IMR-90 (cell line): ENCODE measurements at regions not wholly inside any gene's neighbourhood (a gene's known extent, or its start where the extent isn't known, plus 50 kb on each side); places are given as distances from the start of the nearest gene placed in this dataset.

Experiments
- ATAC-seq: fragments of 200-7000 bp; cut with Tn5 transposase; 2 replicates; pipeline ENCODE4 v1.9.1; 2020; ENCODE audit warnings: low read depth, mild to moderate bottlenecking, moderate library complexity
- BruUV-seq: library from RNA; stranded (reverse); fragments of 400-500 nt; replicated peaks from 2 replicates; lab custom pipeline; 2021; lab: Mats Ljungman, UMichigan
- CTCF ChIA-PET: fragments of 300-600 bp; formaldehyde crosslinking; extraction: SDS; loops from one replicate; lab custom pipeline; 2021; ENCODE audit warnings: antibody characterized with exemption; lab: Yijun Ruan, JAX
- POLR2A ChIA-PET: fragments of 300-600 bp; sonication (Branson Sonifier 250); formaldehyde crosslinking; loops from one replicate; lab custom pipeline; 2022; ENCODE audit warnings: antibody characterized with exemption; ENCODE audit not compliant: unreplicated experiment; lab: Charles Lee
- DNase-seq: peaks from one replicate; pipeline ENCODE4 v3.0.0; 2013
- H2AFZ ChIP-seq: replicated peaks from 2 replicates; pipeline ENCODE3; 2013; ENCODE audit warnings: low read length, mild to moderate bottlenecking; ENCODE audit not compliant: poor library complexity
- H2AK5ac ChIP-seq: 2 replicates; pipeline ENCODE4 v1.6.1; 2013; ENCODE audit warnings: low read depth, low read length, inconsistent platforms
- H2AK9ac ChIP-seq: replicated peaks from 2 replicates; pipeline ENCODE3; 2013; ENCODE audit warnings: mild to moderate bottlenecking, low read depth, low read length, moderate library complexity; ENCODE audit not compliant: poor library complexity
- H2BK120ac ChIP-seq: 2 replicates; pipeline ENCODE4 v1.6.1; 2013; ENCODE audit warnings: low read depth, low read length, inconsistent platforms
- H2BK15ac ChIP-seq: 3 replicates; pipeline ENCODE4 v1.6.1; 2013; ENCODE audit warnings: low read depth, low read length, inconsistent platforms
- H2BK20ac ChIP-seq: 2 replicates; pipeline ENCODE4 v1.6.1; 2013; ENCODE audit warnings: low read depth, mild to moderate bottlenecking, inconsistent platforms, low read length, moderate library complexity
- H2BK5ac ChIP-seq: 2 replicates; pipeline ENCODE4 v1.6.1; 2013; ENCODE audit warnings: mild to moderate bottlenecking, low read depth, low read length, inconsistent platforms; ENCODE audit not compliant: poor library complexity, severe bottlenecking
- H3K14ac ChIP-seq: replicated peaks from 2 replicates; pipeline ENCODE4 v1.6.1; 2013; ENCODE audit warnings: low read depth, low read length, inconsistent platforms
- H3K18ac ChIP-seq: 2 replicates; pipeline ENCODE4 v1.6.1; 2013; ENCODE audit warnings: low read depth, low read length, control low read depth
- H3K23ac ChIP-seq: 2 replicates; pipeline ENCODE4 v1.6.1; 2013; ENCODE audit warnings: low read depth, low read length, inconsistent platforms
- H3K27ac ChIP-seq: 2 replicates; pipeline ENCODE4 v1.5.1; 2013; ENCODE audit warnings: mild to moderate bottlenecking, control low read depth, low read length; ENCODE audit not compliant: insufficient read depth
- H3K27me3 ChIP-seq: 2 replicates; pipeline ENCODE4 v1.6.1; 2013; ENCODE audit warnings: low read length; ENCODE audit not compliant: control insufficient read depth, insufficient read depth
- H3K36me3 ChIP-seq: 2 replicates; pipeline ENCODE4 v1.6.1; 2013; ENCODE audit warnings: low read length, mixed read lengths; ENCODE audit not compliant: control insufficient read depth, insufficient read depth
- H3K4ac ChIP-seq: 2 replicates; pipeline ENCODE4 v1.6.1; 2013; ENCODE audit warnings: low read depth, low read length, inconsistent platforms
- H3K4me1 ChIP-seq: 2 replicates; pipeline ENCODE4 v1.6.1; 2013; ENCODE audit warnings: low read length, mixed read lengths; ENCODE audit not compliant: control insufficient read depth, insufficient read depth
- H3K4me2 ChIP-seq: 2 replicates; pipeline ENCODE4 v1.6.1; 2013; ENCODE audit warnings: low read depth, mild to moderate bottlenecking, control low read depth, low read length, moderate library complexity
- H3K4me3 ChIP-seq: 2 replicates; pipeline ENCODE4 v1.5.1; 2013; ENCODE audit warnings: low read depth, mild to moderate bottlenecking, control low read depth, low read length, moderate library complexity; ENCODE audit not compliant: insufficient read depth
- H3K56ac ChIP-seq: 2 replicates; pipeline ENCODE4 v1.6.1; 2013; ENCODE audit warnings: low read length, inconsistent platforms; ENCODE audit not compliant: insufficient read depth; ENCODE audit errors: extremely low read depth
- H3K79me1 ChIP-seq, 2 experiments: 2 replicates each; pipeline ENCODE4 v1.6.1; 2013; ENCODE audit warnings: low read length in 2 of 2, inconsistent platforms in 1 of 2, low read depth in 1 of 2
- H3K9ac ChIP-seq: 2 replicates; pipeline ENCODE4 v1.6.1; 2013; ENCODE audit warnings: low read depth, low read length, control low read depth
- H3K9me1 ChIP-seq: 2 replicates; pipeline ENCODE4 v1.6.1; 2013; ENCODE audit warnings: low read length, inconsistent platforms; ENCODE audit not compliant: insufficient read depth
- H3K9me3 ChIP-seq: 2 replicates; pipeline ENCODE4 v1.6.1; 2013; ENCODE audit warnings: low read length; ENCODE audit not compliant: control insufficient read depth, insufficient read depth
- H4K20me1 ChIP-seq: 2 replicates; pipeline ENCODE4 v1.6.1; 2013; ENCODE audit warnings: low read length, inconsistent platforms; ENCODE audit not compliant: insufficient read depth
- H4K5ac ChIP-seq: 2 replicates; pipeline ENCODE4 v1.6.1; 2013; ENCODE audit warnings: mild to moderate bottlenecking, low read depth, low read length, control low read depth
- H4K8ac ChIP-seq, 2 experiments: 2 replicates each; pipeline ENCODE4 v1.6.1; 2013; ENCODE audit warnings: low read depth in 2 of 2, low read length in 2 of 2, control low read depth in 1 of 2, inconsistent platforms in 1 of 2
- H4K91ac ChIP-seq: 2 replicates; pipeline ENCODE4 v1.6.1; 2013; ENCODE audit warnings: low read depth, low read length, inconsistent platforms; ENCODE audit not compliant: insufficient read depth
- BHLHE40 ChIP-seq: fragments of 150-350 bp; IDR thresholded peaks from 2 replicates; pipeline ENCODE4 v1.6.1; 2016; ENCODE audit warnings: mild to moderate bottlenecking, low read depth, low read length
- CEBPB ChIP-seq: IDR thresholded peaks from 2 replicates; pipeline ENCODE4 v1.6.1; 2012; ENCODE audit warnings: low read depth, low read length, improper control_type of control experiment
- CHD1 ChIP-seq: IDR thresholded peaks from 2 replicates; pipeline ENCODE4 v1.6.1; 2012; ENCODE audit warnings: low read depth, low read length, improper control_type of control experiment
- FOS ChIP-seq: fragments of 150-350 bp; IDR thresholded peaks from 2 replicates; pipeline ENCODE4 v1.6.1; 2016; ENCODE audit warnings: low read depth, low read length
- MAFK ChIP-seq: IDR thresholded peaks from 2 replicates; pipeline ENCODE4 v1.6.1; 2012; ENCODE audit warnings: low read depth, low read length, improper control_type of control experiment
- MAZ ChIP-seq: IDR thresholded peaks from 2 replicates; pipeline ENCODE4 v1.6.1; 2012; ENCODE audit warnings: low read depth, mild to moderate bottlenecking, low read length, improper control_type of control experiment, moderate library complexity, borderline replicate concordance
- MXI1 ChIP-seq: IDR thresholded peaks from 2 replicates; pipeline ENCODE4 v1.6.1; 2012; ENCODE audit warnings: low read depth, mild to moderate bottlenecking, low read length, moderate library complexity, borderline replicate concordance
- NFE2L2 ChIP-seq: fragments of 150-350 bp; IDR thresholded peaks from 2 replicates; pipeline ENCODE4 v1.6.1; 2016; ENCODE audit warnings: low read depth, mild to moderate bottlenecking, low read length
- POLR2A ChIP-seq: IDR thresholded peaks from 2 replicates; pipeline ENCODE4 v1.6.1; 2012; ENCODE audit warnings: mild to moderate bottlenecking, low read depth, low read length
- RAD21 ChIP-seq: IDR thresholded peaks from 2 replicates; pipeline ENCODE4 v1.6.1; 2012; ENCODE audit warnings: low read length, improper control_type of control experiment
- RCOR1 ChIP-seq: IDR thresholded peaks from 2 replicates; pipeline ENCODE4 v1.6.1; 2012; ENCODE audit warnings: mild to moderate bottlenecking, low read length, improper control_type of control experiment; ENCODE audit not compliant: insufficient replicate concordance
- RFX5 ChIP-seq: IDR thresholded peaks from 2 replicates; pipeline ENCODE4 v1.8.0; 2012; ENCODE audit warnings: low read depth, mild to moderate bottlenecking, low read length, moderate library complexity
- SMC3 ChIP-seq: fragments of 150-350 bp; IDR thresholded peaks from 2 replicates; pipeline ENCODE4 v1.6.1; 2016; ENCODE audit warnings: low read depth, mild to moderate bottlenecking, antibody characterized with exemption, low read length, moderate library complexity
- WGBS, 2 experiments: methylation state at CpG; one replicate each; pipeline versions ENCODE4 v1.1.5 to v1.1.7; 2013; ENCODE audit warnings: missing lambda C conversion rate in 2 of 2; ENCODE audit not compliant: insufficient read length in 1 of 2; ENCODE audit errors: extremely low coverage in 2 of 2; 5-methylcytosine and 5-hydroxymethylcytosine counted together
- dilution Hi-C: fragments of 300-500 bp; cut with HindIII; formaldehyde crosslinking; loops from one replicate; pipeline ENCODE4 v1.14.3; 2018; ENCODE audit warnings: low sequenced_read_pairs; ENCODE audit not compliant: unreplicated experiment
- in situ Hi-C: fragments of 300-500 bp; cut with MboI; formaldehyde crosslinking; loops from 3 replicates; pipeline ENCODE4 v1.14.3; 2019; ENCODE audit warnings: low sequenced_read_pairs, inconsistent platforms, mixed read lengths
- intact Hi-C: fragments of 100-400 bp; cut with micrococcal nuclease; formaldehyde crosslinking; loops from 2 replicates; pipeline ENCODE4 v1.10.0; 2022
- TF ChIP-seq, protein P1 (sequence below): fragments of 150-350 bp; IDR thresholded peaks from 2 replicates; pipeline ENCODE4 v1.6.1; 2017; ENCODE audit warnings: mild to moderate bottlenecking, antibody characterized with exemption, low read length, low read depth
- TF ChIP-seq, protein P2 (sequence below): conservative IDR thresholded peaks from 2 replicates; pipeline ENCODE4 v1.5.1; 2012; ENCODE audit warnings: mild to moderate bottlenecking, low read depth, low read length, improper control_type of control experiment
- TF ChIP-seq, protein P3 (sequence below): fragments of 150-350 bp; IDR thresholded peaks from 2 replicates; pipeline ENCODE4 v1.6.1; 2016; ENCODE audit warnings: low read depth, mild to moderate bottlenecking, low read length, moderate library complexity, borderline replicate concordance

DNA sequence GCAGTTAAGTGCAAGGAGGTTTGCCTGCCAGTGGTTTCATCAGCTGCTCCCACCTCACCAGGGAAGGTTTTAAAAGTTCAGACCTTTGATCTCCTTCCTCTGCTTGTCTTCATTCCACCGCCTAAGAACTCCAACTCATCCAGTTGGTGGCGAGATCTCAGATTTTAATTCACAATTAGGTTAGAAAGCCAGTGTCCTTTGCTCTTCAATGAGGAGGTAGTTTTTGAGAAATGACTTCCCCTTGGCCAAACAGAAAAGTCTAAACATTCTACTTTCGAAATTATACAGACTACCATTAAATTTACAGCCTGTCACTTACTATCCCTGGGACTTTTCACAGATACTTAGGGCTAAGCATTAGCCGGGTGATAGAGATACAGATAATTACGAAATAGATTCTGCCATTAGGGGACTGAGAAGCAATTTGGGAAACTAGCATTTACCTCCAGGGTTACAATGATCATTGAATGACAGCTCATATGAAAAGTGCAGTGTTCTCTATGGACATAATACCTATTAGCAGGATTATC lies 513.4 kb upstream of the GHITM start:
- Histone ChIP-seq H2BK120ac (no peak overlapping the region), H3K79me1 (no peaks in the 10 kb centered on the region), H3K9me3 (peaks cover 6% of the 10 kb centered on the region), H2AFZ (no peak overlapping the region), H3K27me3 (no peaks in the 10 kb centered on the region), H2BK20ac (no peak overlapping the region), H3K9ac (no peak overlapping the region), H2BK5ac (no peak overlapping the region), H3K4me3 (no peak overlapping the region), H3K56ac (no peak overlapping the region), H3K9me1 (no peaks in the 10 kb centered on the region), H3K4ac (no peak overlapping the region), H3K36me3 (no peaks in the 10 kb centered on the region), H4K91ac (no peak overlapping the region), H4K20me1 (no peaks in the 10 kb centered on the region), H3K18ac (no peak overlapping the region), H2AK9ac (no peak overlapping the region), H4K8ac (no peak overlapping the region), H3K27ac (no peak overlapping the region), H3K4me1 (no peaks in the 10 kb centered on the region), H3K23ac (no peak overlapping the region), H2BK15ac (no peak overlapping the region), H3K14ac (no peak overlapping the region), H2AK5ac (no peak overlapping the region), H3K4me2 (no peak overlapping the region), H4K5ac (no peak overlapping the region)
- ATAC-seq (no peak), DNase-seq (no peak)
- no CpG with 5 or more reads among the region's 5 CpGs for WGBS, 2 experiments
- POLR2A ChIA-PET: no interaction called here
- TF ChIP-seq POLR2A (no peak), FOS (no peak), CHD1 (no peak), RCOR1 (no peak), RFX5 (no peak), MAFK (no peak), CEBPB (no peak), MAZ (no peak), BHLHE40 (no peak), RAD21 (no peak), MXI1 (no peak), SMC3 (no peak), NFE2L2 (no peak)
- TF ChIP-seq, protein P1, sequence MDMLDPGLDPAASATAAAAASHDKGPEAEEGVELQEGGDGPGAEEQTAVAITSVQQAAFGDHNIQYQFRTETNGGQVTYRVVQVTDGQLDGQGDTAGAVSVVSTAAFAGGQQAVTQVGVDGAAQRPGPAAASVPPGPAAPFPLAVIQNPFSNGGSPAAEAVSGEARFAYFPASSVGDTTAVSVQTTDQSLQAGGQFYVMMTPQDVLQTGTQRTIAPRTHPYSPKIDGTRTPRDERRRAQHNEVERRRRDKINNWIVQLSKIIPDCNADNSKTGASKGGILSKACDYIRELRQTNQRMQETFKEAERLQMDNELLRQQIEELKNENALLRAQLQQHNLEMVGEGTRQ: no peak
- TF ChIP-seq, protein P2, sequence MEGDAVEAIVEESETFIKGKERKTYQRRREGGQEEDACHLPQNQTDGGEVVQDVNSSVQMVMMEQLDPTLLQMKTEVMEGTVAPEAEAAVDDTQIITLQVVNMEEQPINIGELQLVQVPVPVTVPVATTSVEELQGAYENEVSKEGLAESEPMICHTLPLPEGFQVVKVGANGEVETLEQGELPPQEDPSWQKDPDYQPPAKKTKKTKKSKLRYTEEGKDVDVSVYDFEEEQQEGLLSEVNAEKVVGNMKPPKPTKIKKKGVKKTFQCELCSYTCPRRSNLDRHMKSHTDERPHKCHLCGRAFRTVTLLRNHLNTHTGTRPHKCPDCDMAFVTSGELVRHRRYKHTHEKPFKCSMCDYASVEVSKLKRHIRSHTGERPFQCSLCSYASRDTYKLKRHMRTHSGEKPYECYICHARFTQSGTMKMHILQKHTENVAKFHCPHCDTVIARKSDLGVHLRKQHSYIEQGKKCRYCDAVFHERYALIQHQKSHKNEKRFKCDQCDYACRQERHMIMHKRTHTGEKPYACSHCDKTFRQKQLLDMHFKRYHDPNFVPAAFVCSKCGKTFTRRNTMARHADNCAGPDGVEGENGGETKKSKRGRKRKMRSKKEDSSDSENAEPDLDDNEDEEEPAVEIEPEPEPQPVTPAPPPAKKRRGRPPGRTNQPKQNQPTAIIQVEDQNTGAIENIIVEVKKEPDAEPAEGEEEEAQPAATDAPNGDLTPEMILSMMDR: no peak
- TF ChIP-seq, protein P3, sequence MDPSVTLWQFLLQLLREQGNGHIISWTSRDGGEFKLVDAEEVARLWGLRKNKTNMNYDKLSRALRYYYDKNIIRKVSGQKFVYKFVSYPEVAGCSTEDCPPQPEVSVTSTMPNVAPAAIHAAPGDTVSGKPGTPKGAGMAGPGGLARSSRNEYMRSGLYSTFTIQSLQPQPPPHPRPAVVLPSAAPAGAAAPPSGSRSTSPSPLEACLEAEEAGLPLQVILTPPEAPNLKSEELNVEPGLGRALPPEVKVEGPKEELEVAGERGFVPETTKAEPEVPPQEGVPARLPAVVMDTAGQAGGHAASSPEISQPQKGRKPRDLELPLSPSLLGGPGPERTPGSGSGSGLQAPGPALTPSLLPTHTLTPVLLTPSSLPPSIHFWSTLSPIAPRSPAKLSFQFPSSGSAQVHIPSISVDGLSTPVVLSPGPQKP: no peak
- intact Hi-C loops: no loop called here
- BruUV-seq: no TSS peak
- CTCF ChIA-PET: no interaction called here
- in situ Hi-C loops: no loop called here
- dilution Hi-C loops: no loop called here
